Heart left ventricle (tissue), 16 donors: ENCODE measurements at regions not wholly inside any gene's neighbourhood (a gene's known extent, or its start where the extent isn't known, plus 50 kb on each side); places are given as distances from the start of the nearest gene placed in this dataset.

Source experiments
- ATAC-seq, 4 donors: fragments of 200-7000 bp; cut with Tn5 transposase; one replicate each; pipeline ENCODE4 v1.9.1; 2020 to 2022; ENCODE audit warnings: moderate library complexity in 4 of 4, mild to moderate bottlenecking in 3 of 4, moderate number of reproducible peaks in 1 of 4
- DNase-seq, 5 donors: peaks; one replicate each; pipeline ENCODE4 v3.0.0-alpha.2; 2020
- H3K27ac ChIP-seq, 12 donors: fragments of 200-600 bp; sonication (generic) in 4 of 12; one replicate each; pipeline versions ENCODE4 v1.5.0 to v1.8.0; 2016 to 2022; ENCODE audit warnings: mild to moderate bottlenecking in 2 of 12
- H3K27me3 ChIP-seq, 9 donors: fragments of 200-600 bp; sonication (generic) in 2 of 9; one replicate each; pipeline versions ENCODE4 v1.5.1 to v1.8.0; 2016 to 2022; ENCODE audit warnings: mild to moderate bottlenecking in 3 of 9
- H3K36me3 ChIP-seq, 9 donors: fragments of 200-600 bp; sonication (generic) in 2 of 9; one replicate each; pipeline versions ENCODE4 v1.5.0 to v1.8.0; 2018 to 2022; ENCODE audit warnings: mild to moderate bottlenecking in 2 of 9
- H3K4me1 ChIP-seq, 12 donors: fragments of 200-600 bp; sonication (generic) in 4 of 12; one replicate each; pipeline versions ENCODE4 v1.5.0 to v1.8.0; 2016 to 2022; ENCODE audit warnings: mild to moderate bottlenecking in 3 of 12
- H3K4me3 ChIP-seq, 12 donors: fragments of 200-600 bp; sonication (generic) in 4 of 12; one replicate each; pipeline versions ENCODE4 v1.5.0 to v1.8.0; 2017 to 2022; ENCODE audit warnings: mild to moderate bottlenecking in 9 of 12, moderate library complexity in 4 of 12
- H3K9me3 ChIP-seq, 12 donors: fragments of 200-600 bp; sonication (generic) in 4 of 12; one replicate each; pipeline versions ENCODE4 v1.5.0 to v1.8.0; 2016 to 2022; ENCODE audit warnings: mild to moderate bottlenecking in 1 of 12
- CTCF ChIP-seq, 12 donors: fragments of 200-600 bp; sonication (generic) in 4 of 12; IDR thresholded peaks; one replicate each; pipeline versions ENCODE4 v1.5.0 to v1.8.0; 2018 to 2022; ENCODE audit warnings: antibody characterized with exemption in 12 of 12, mild to moderate bottlenecking in 5 of 12
- POLR2A ChIP-seq, 2 donors: fragments of 450-650 bp; IDR thresholded peaks; one replicate each; pipeline ENCODE4 v1.6.1; 2017; ENCODE audit warnings: antibody characterized with exemption in 2 of 2, mild to moderate bottlenecking in 2 of 2, moderate library complexity in 2 of 2
- WGBS, 4 donors: extraction: QIAGEN DNeasy Blood & Tissue Kit in 2 of 4; methylation state at CpG; one replicate each; pipeline versions ENCODE4 v1.1.5 to v1.1.7; 2013 to 2018; 5-methylcytosine and 5-hydroxymethylcytosine counted together
- intact Hi-C, 10 donors: fragments of 100-400 bp; cut with DNase I; formaldehyde crosslinking; loops; one replicate each; pipeline versions ENCODE4 v1.11.1 to v1.14.2; 2022
- donor health status: ischemic (EF 13 %, LVEDD 7.1; RV severe dilation, severe dysfunction).
- donor health status: healthy with polysubstance abuse.
- donor health status: DM: no; HTN: yes; CAD: no.
- donor health status: DM: no; HTN: no; CAD: no.
- donor health status: ischemic (EF 25% LVEDD 6.9; RV normal size, moderate dysfunction).
- donor health status: ischemic (EF 25% LVEDD 5.7; RV mildly dilated, moderate dysfunction).
- donor health status: healthy.
- donor health status: DM: yes; HTN: yes; CAD: no.
- donor health status: ischemic (EF 35%, LVEDD 5.7; RV mildly dilated, moderate dysfunction).
- donor health status: nonischemic (EF 11% LVEDD 7.7; RV severe dilation, severe dysfunction).
- donor health status: DM: yes; HTN: yes; CAD: no.
- donor health status: PGD.
- donor health status: ischemic (EF 29% LVEDD 5.4; RV normal size, mild dysfunction).
- donor health status: nonischemic (EF 23%, LVEDD 6.1; RV moderate dilation, normal function).

GRCh38 chr16:47949276-47949675 lies 206.5 kb downstream of the ABCC12 start:
- ATAC-seq (no peak), DNase-seq (no peak)
- no peaks in the 10 kb centered on the region for H3K36me3 ChIP-seq
- H3K4me1 ChIP-seq = no peaks in the 10 kb centered on the region
- H3K9me3 ChIP-seq = no peaks in the 10 kb centered on the region
- TF ChIP-seq CTCF (IDR thresholded peaks at IDR 0.05) = no peak
- TF ChIP-seq POLR2A (IDR thresholded peaks at IDR 0.05) = no peak
- no peak overlapping the region for H3K4me3 ChIP-seq
- WGBS, 4 donors = 75 to 89% (median 83%) methylated on average over 10 of the region's 10 CpGs
- H3K27ac ChIP-seq = no peak overlapping the region
- intact Hi-C loops = no loop called here
- H3K27me3 ChIP-seq = no peaks in the 10 kb centered on the region

- H3K36me3 ChIP-seq = no peaks in the 10 kb centered on the region
- H3K4me3 ChIP-seq = no peak overlapping the region
- no peak for ATAC-seq
- DNase-seq = no peak
- H3K9me3 ChIP-seq = no peaks in the 10 kb centered on the region
- no peaks in the 10 kb centered on the region for H3K27me3 ChIP-seq
- intact Hi-C loops = no loop called here
- H3K4me1 ChIP-seq = no peaks in the 10 kb centered on the region
- 46 to 65% (median 53%) methylated on average over 3 of the region's 3 CpGs for WGBS, 4 donors
- TF ChIP-seq POLR2A (IDR thresholded peaks at IDR 0.05) (no peak), CTCF (IDR thresholded peaks at IDR 0.05) (no peak)
- H3K27ac ChIP-seq = no peak overlapping the region
These were observed 208.1 kb downstream of the ABCC12 start for GRCh38 chr16:47947723-47948122.

- Histone ChIP-seq H3K27ac (no peak overlapping the region), H3K27me3 (no peaks in the 10 kb centered on the region), H3K4me3 (no peak overlapping the region), H3K9me3 (no peaks in the 10 kb centered on the region), H3K36me3 (no peaks in the 10 kb centered on the region), H3K4me1 (no peaks in the 10 kb centered on the region)
- DNase-seq (no peak), ATAC-seq (no peak)
- intact Hi-C loops = no loop called here
- TF ChIP-seq POLR2A (IDR thresholded peaks at IDR 0.05) (no peak), CTCF (IDR thresholded peaks at IDR 0.05) (no peak)
- WGBS, 4 donors = 63 to 77% (median 70%) methylated on average over 13 of the region's 13 CpGs
These were observed 209.7 kb downstream of the ABCC12 start for GRCh38 chr16:47946092-47946491.

GRCh38 chr16:47944589-47944988 lies 211.2 kb downstream of the ABCC12 start:
- no peak for TF ChIP-seq CTCF (IDR thresholded peaks at IDR 0.05)
- no peak for TF ChIP-seq POLR2A (IDR thresholded peaks at IDR 0.05)
- 85 to 90% (median 88%) methylated on average over 10 of the region's 10 CpGs for WGBS, 4 donors
- H3K4me3 ChIP-seq = no peak overlapping the region
- DNase-seq (no peak), ATAC-seq (no peak)
- no peaks in the 10 kb centered on the region for H3K36me3 ChIP-seq
- no peaks in the 10 kb centered on the region for H3K27me3 ChIP-seq
- no peak overlapping the region for H3K27ac ChIP-seq
- intact Hi-C loops = no loop called here
- H3K4me1 ChIP-seq = no peaks in the 10 kb centered on the region
- H3K9me3 ChIP-seq = no peaks in the 10 kb centered on the region
